B cell (primary cell): ENCODE measurements at regions not wholly inside any gene's neighbourhood (a gene's known extent, or its start where the extent isn't known, plus 50 kb on each side); places are given as distances from the start of the nearest gene placed in this dataset.

Experiments
- ATAC-seq: fragments of 200-7000 bp; cut with Tn5 transposase; one replicate; pipeline ENCODE4 v1.10.0; 2021; ENCODE audit warnings: low read depth, mild to moderate bottlenecking, moderate number of reproducible peaks, moderate library complexity
- CTCF ChIA-PET: fragments of 350-600 bp; sonication (Branson Sonifier 250); formaldehyde crosslinking; loops from one replicate; lab custom pipeline; 2021; ENCODE audit warnings: antibody characterized with exemption, inconsistent platforms; lab: Charles Lee
- POLR2A ChIA-PET: fragments of 350-600 bp; sonication (Branson Sonifier 250); formaldehyde crosslinking; loops from one replicate; lab custom pipeline; 2021; ENCODE audit warnings: antibody characterized with exemption; lab: Charles Lee
- DNase-seq: peaks from one replicate; pipeline ENCODE4 v3.0.0; 2013
- H2AFZ ChIP-seq: 2 replicates; pipeline ENCODE4 v1.6.1; 2012; ENCODE audit warnings: mild to moderate bottlenecking, low read depth, low read length; ENCODE audit not compliant: insufficient read depth, poor library complexity, severe bottlenecking
- H3K27ac ChIP-seq, 2 donors: 1 replicate in 1 of 2; 2 replicates in 1 of 2; pipeline ENCODE4 v1.5.1; 2012 to 2013; ENCODE audit warnings: low read length in 2 of 2, mild to moderate bottlenecking in 2 of 2, moderate library complexity in 1 of 2
- H3K27me3 ChIP-seq, 4 experiments: fragments of 200-600 bp in 1 of 4; sonication (generic) in 1 of 4; replicated peaks in 1 of 4; 1 replicate in 2 of 4; 2 replicates in 2 of 4; pipeline versions ENCODE4 v1.6.1 to v1.7.0; 2013 to 2016; ENCODE audit warnings: low read length in 3 of 4, mild to moderate bottlenecking in 2 of 4, mixed read lengths in 1 of 4, moderate library complexity in 1 of 4; ENCODE audit not compliant: insufficient read depth in 4 of 4, control insufficient read depth in 3 of 4; ENCODE audit errors: control extremely low read depth in 1 of 4
- H3K36me3 ChIP-seq, 2 experiments: replicated peaks in 1 of 2; 1 replicate in 1 of 2; 2 replicates in 1 of 2; pipeline versions ENCODE4 v1.6.1 to v1.7.1; 2013; ENCODE audit warnings: low read length in 1 of 2; ENCODE audit not compliant: insufficient read depth in 2 of 2, control insufficient read depth in 1 of 2; ENCODE audit errors: control extremely low read depth in 1 of 2, extremely low read depth in 1 of 2
- H3K4me1 ChIP-seq, 2 donors: fragments of 200-600 bp in 1 of 2; sonication (generic) in 1 of 2; 1 replicate in 1 of 2; 2 replicates in 1 of 2; pipeline versions ENCODE4 v1.5.1 to v1.6.1; 2013 to 2017; ENCODE audit warnings: low read length in 2 of 2; ENCODE audit not compliant: control insufficient read depth in 2 of 2, insufficient read depth in 2 of 2
- H3K4me2 ChIP-seq: replicated peaks from 2 replicates; pipeline ENCODE3; 2012; ENCODE audit warnings: mild to moderate bottlenecking, low read depth, low read length; ENCODE audit not compliant: poor library complexity, severe bottlenecking
- H3K4me3 ChIP-seq, 5 experiments: fragments of 200-600 bp in 1 of 5; sonication (generic) in 1 of 5; 1 replicate in 3 of 5; 2 replicates in 2 of 5; pipeline versions ENCODE4 v1.5.1 to v1.7.0; 2011 to 2016; ENCODE audit warnings: low read length in 4 of 5, mild to moderate bottlenecking in 4 of 5, low read depth in 2 of 5, control low read depth in 1 of 5, moderate library complexity in 1 of 5; ENCODE audit not compliant: insufficient read depth in 1 of 5; ENCODE audit errors: control extremely low read depth in 1 of 5, extremely low read depth in 1 of 5
- H3K79me2 ChIP-seq: fragments of 200-600 bp; sonication (generic); one replicate; pipeline ENCODE4 v1.6.0; 2016; ENCODE audit warnings: low read length; ENCODE audit not compliant: control insufficient read depth, insufficient read depth
- H3K9ac ChIP-seq: fragments of 200-600 bp; sonication (generic); 2 replicates; pipeline ENCODE4 v1.6.1; 2017; ENCODE audit warnings: mild to moderate bottlenecking, low read length, moderate library complexity
- H3K9me3 ChIP-seq, 3 donors: one replicate each; pipeline versions ENCODE4 v1.6.1 to v1.7.1; 2013; ENCODE audit warnings: low read length in 2 of 3; ENCODE audit not compliant: control insufficient read depth in 2 of 3, insufficient read depth in 1 of 3; ENCODE audit errors: control extremely low read depth in 1 of 3
- H4K20me1 ChIP-seq: 2 replicates; pipeline ENCODE4 v1.6.0; 2012; ENCODE audit warnings: mild to moderate bottlenecking, low read length; ENCODE audit not compliant: insufficient read depth, control insufficient read depth, poor library complexity, severe bottlenecking
- H3K27ac Mint-ChIP-seq: one replicate; pipeline ENCODE4 v1.8.0; 2021; ENCODE audit warnings: mixed read lengths
- H3K27me3 Mint-ChIP-seq: one replicate; pipeline ENCODE4 v1.8.0; 2021; ENCODE audit warnings: mixed read lengths
- H3K4me1 Mint-ChIP-seq: one replicate; pipeline ENCODE4 v1.8.0; 2021; ENCODE audit warnings: mixed read lengths
- H3K4me3 Mint-ChIP-seq: one replicate; pipeline ENCODE4 v1.8.0; 2021; ENCODE audit warnings: mixed read lengths
- H3K9me3 Mint-ChIP-seq: one replicate; pipeline ENCODE4 v1.8.0; 2022; ENCODE audit warnings: mixed read lengths; ENCODE audit not compliant: insufficient read depth
- CTCF ChIP-seq: fragments of 200-600 bp; IDR thresholded peaks from one replicate; pipeline ENCODE4 v1.8.0; 2022; ENCODE audit warnings: antibody characterized with exemption, mild to moderate bottlenecking
- EZH2 ChIP-seq: IDR thresholded peaks from 2 replicates; pipeline ENCODE4 v1.6.1; 2012; ENCODE audit warnings: borderline replicate concordance, low read depth, mild to moderate bottlenecking, moderate library complexity, low read length; ENCODE audit not compliant: insufficient read depth, poor library complexity, severe bottlenecking
- WGBS: methylation state at CpG from one replicate; pipeline ENCODE4 v1.1.5; 2013; ENCODE audit warnings: missing lambda C conversion rate; ENCODE audit not compliant: insufficient coverage; 5-methylcytosine and 5-hydroxymethylcytosine counted together
- intact Hi-C: fragments of 100-400 bp; cut with micrococcal nuclease; formaldehyde crosslinking; loops from one replicate; pipeline ENCODE4 v1.10.0; 2022

GRCh38 chr12:33245434-33245833 is 194.2 kb downstream of the SYT10 start:
- no peak for DNase-seq
- no peaks in the 10 kb centered on the region for H3K27me3 Mint-ChIP-seq
- Histone ChIP-seq H2AFZ (no peak overlapping the region), H3K79me2 (no peaks in the 10 kb centered on the region), H3K36me3 (no peaks in the 10 kb centered on the region), H3K4me1 (no peaks in the 10 kb centered on the region), H3K9ac (no peak overlapping the region), H3K27ac (no peak overlapping the region), H3K4me3 (no peak overlapping the region), H3K27me3 (no peaks in the 10 kb centered on the region), H3K4me2 (no peak overlapping the region), H3K9me3 (no peaks in the 10 kb centered on the region), H4K20me1 (no peaks in the 10 kb centered on the region)
- H3K4me1 Mint-ChIP-seq = no peaks in the 10 kb centered on the region
- H3K27ac Mint-ChIP-seq = no peak overlapping the region
- ATAC-seq = no peak
- ChIA-PET CTCF (no interaction called here), POLR2A (no interaction called here)
- TF ChIP-seq EZH2 (no peak), CTCF (no peak)
- no CpG with 5 or more reads among the region's 4 CpGs for WGBS
- intact Hi-C loops = no loop called here
- H3K4me3 Mint-ChIP-seq = no peak overlapping the region
- peaks cover 4% of the 10 kb centered on the region for H3K9me3 Mint-ChIP-seq

DNA sequence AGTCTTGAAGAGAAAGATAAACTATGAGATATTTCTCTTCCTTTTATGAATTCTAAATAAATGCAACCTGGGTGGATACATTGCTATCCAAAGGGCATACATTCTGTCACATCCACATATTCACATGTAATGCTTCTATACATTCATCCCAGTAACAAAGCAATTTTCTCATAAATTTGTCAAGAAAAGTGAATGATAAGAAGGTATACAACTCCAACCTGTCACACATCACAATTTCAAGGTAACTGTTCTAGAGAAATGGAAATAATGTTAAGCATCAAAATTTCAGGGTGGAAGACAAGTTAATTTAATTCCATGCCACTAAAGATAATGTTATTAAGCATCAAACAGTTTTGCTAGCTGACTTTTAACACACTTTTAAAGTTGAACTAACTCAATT is 212.9 kb downstream of the SYT10 start:
- Histone ChIP-seq H3K27me3 (no peaks in the 10 kb centered on the region), H3K9ac (no peak overlapping the region), H4K20me1 (no peaks in the 10 kb centered on the region), H3K4me2 (no peak overlapping the region), H3K9me3 (peaks cover 0 to 13% (median 0%) of the 10 kb centered on the region in 3 donors), H2AFZ (no peak overlapping the region), H3K79me2 (no peaks in the 10 kb centered on the region), H3K4me1 (no peaks in the 10 kb centered on the region), H3K36me3 (no peaks in the 10 kb centered on the region), H3K27ac (no peak overlapping the region), H3K4me3 (no peak overlapping the region)
- DNase-seq = no peak
- no peak overlapping the region for H3K27ac Mint-ChIP-seq
- CTCF ChIA-PET = no interaction called here
- H3K4me3 Mint-ChIP-seq = no peak overlapping the region
- TF ChIP-seq CTCF = no peak
- no peaks in the 10 kb centered on the region for H3K9me3 Mint-ChIP-seq
- POLR2A ChIA-PET = no interaction called here
- no peaks in the 10 kb centered on the region for H3K27me3 Mint-ChIP-seq
- intact Hi-C loops = no loop called here
- H3K4me1 Mint-ChIP-seq = no peaks in the 10 kb centered on the region
- ATAC-seq = no peak
